Osteocyte (in vitro differentiated cells): ENCODE measurements at regions not wholly inside any gene's neighbourhood (a gene's known extent, or its start where the extent isn't known, plus 50 kb on each side); places are given as distances from the start of the nearest gene placed in this dataset.

Experiments
- DNase-seq: peaks from one replicate; pipeline ENCODE4 v3.0.0; 2021; ENCODE audit warnings: mixed read lengths; ENCODE audit not compliant: unreplicated experiment; ENCODE audit errors: extremely low spot score
- H3K27ac Mint-ChIP-seq: one replicate; pipeline ENCODE4 v1.8.0; 2021; ENCODE audit warnings: mild to moderate bottlenecking, mixed read lengths; ENCODE audit not compliant: unreplicated experiment
- H3K27me3 Mint-ChIP-seq: one replicate; pipeline ENCODE4 v1.8.0; 2021; ENCODE audit warnings: mixed read lengths; ENCODE audit not compliant: unreplicated experiment
- H3K36me3 Mint-ChIP-seq: one replicate; pipeline ENCODE4 v1.8.0; 2021; ENCODE audit warnings: mixed read lengths; ENCODE audit not compliant: unreplicated experiment
- H3K4me1 Mint-ChIP-seq: one replicate; pipeline ENCODE4 v1.8.0; 2021; ENCODE audit warnings: mixed read lengths; ENCODE audit not compliant: unreplicated experiment
- H3K4me3 Mint-ChIP-seq: one replicate; pipeline ENCODE4 v1.8.0; 2021; ENCODE audit warnings: mild to moderate bottlenecking, moderate library complexity, mixed read lengths; ENCODE audit not compliant: unreplicated experiment
- H3K9me3 Mint-ChIP-seq: one replicate; pipeline ENCODE4 v1.8.0; 2021; ENCODE audit warnings: mixed read lengths; ENCODE audit not compliant: unreplicated experiment
- TF ChIP-seq, protein P1 (sequence below): fragments of 200-600 bp; sonication (generic); IDR thresholded peaks from 2 replicates; pipeline ENCODE4 v1.5.0; 2021; ENCODE audit warnings: antibody characterized with exemption, mild to moderate bottlenecking, moderate library complexity

GRCh38 chr3:73197187-73197586, 135.7 kb downstream of the EBLN2 start:
- no peak for DNase-seq
- no peaks in the 10 kb centered on the region for H3K9me3 Mint-ChIP-seq
- no peak overlapping the region for H3K4me3 Mint-ChIP-seq
- peaks cover 26% of the 10 kb centered on the region for H3K27me3 Mint-ChIP-seq
- no peaks in the 10 kb centered on the region for H3K4me1 Mint-ChIP-seq
- H3K27ac Mint-ChIP-seq: no peak overlapping the region
- H3K36me3 Mint-ChIP-seq: no peaks in the 10 kb centered on the region
- TF ChIP-seq, protein P1, sequence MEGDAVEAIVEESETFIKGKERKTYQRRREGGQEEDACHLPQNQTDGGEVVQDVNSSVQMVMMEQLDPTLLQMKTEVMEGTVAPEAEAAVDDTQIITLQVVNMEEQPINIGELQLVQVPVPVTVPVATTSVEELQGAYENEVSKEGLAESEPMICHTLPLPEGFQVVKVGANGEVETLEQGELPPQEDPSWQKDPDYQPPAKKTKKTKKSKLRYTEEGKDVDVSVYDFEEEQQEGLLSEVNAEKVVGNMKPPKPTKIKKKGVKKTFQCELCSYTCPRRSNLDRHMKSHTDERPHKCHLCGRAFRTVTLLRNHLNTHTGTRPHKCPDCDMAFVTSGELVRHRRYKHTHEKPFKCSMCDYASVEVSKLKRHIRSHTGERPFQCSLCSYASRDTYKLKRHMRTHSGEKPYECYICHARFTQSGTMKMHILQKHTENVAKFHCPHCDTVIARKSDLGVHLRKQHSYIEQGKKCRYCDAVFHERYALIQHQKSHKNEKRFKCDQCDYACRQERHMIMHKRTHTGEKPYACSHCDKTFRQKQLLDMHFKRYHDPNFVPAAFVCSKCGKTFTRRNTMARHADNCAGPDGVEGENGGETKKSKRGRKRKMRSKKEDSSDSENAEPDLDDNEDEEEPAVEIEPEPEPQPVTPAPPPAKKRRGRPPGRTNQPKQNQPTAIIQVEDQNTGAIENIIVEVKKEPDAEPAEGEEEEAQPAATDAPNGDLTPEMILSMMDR: no peak

- Mint-ChIP-seq H3K9me3 (no peaks in the 10 kb centered on the region), H3K4me3 (no peak overlapping the region), H3K36me3 (no peaks in the 10 kb centered on the region), H3K27ac (no peak overlapping the region), H3K27me3 (peaks cover 30% of the 10 kb centered on the region), H3K4me1 (no peaks in the 10 kb centered on the region)
- DNase-seq: no peak
- TF ChIP-seq, protein P1: no peak
Measured at GRCh38 chr3:73203101-73203500, 141.6 kb downstream of the EBLN2 start.

- Mint-ChIP-seq H3K4me3 (no peak overlapping the region), H3K27ac (no peak overlapping the region), H3K36me3 (no peaks in the 10 kb centered on the region), H3K4me1 (no peaks in the 10 kb centered on the region), H3K9me3 (no peaks in the 10 kb centered on the region), H3K27me3 (peaks cover 28% of the 10 kb centered on the region)
- no peak for DNase-seq
- TF ChIP-seq, protein P1: no peak
Measured at GRCh38 chr3:73203633-73204032, 142.2 kb downstream of the EBLN2 start.

GRCh38 chr3:73204841-73205240, 143.4 kb downstream of the EBLN2 start:
- no peak overlapping the region for H3K4me3 Mint-ChIP-seq
- H3K4me1 Mint-ChIP-seq: no peaks in the 10 kb centered on the region
- H3K36me3 Mint-ChIP-seq: no peaks in the 10 kb centered on the region
- TF ChIP-seq, protein P1: no peak
- no peak overlapping the region for H3K27ac Mint-ChIP-seq
- H3K27me3 Mint-ChIP-seq: peaks cover 20% of the 10 kb centered on the region
- DNase-seq: no peak
- no peaks in the 10 kb centered on the region for H3K9me3 Mint-ChIP-seq

- no peak overlapping the region for H3K4me3 Mint-ChIP-seq
- no peak for DNase-seq
- TF ChIP-seq, protein P1: no peak
- H3K27me3 Mint-ChIP-seq: peaks cover 14% of the 10 kb centered on the region
- H3K36me3 Mint-ChIP-seq: no peaks in the 10 kb centered on the region
- no peaks in the 10 kb centered on the region for H3K4me1 Mint-ChIP-seq
- no peaks in the 10 kb centered on the region for H3K9me3 Mint-ChIP-seq
- no peak overlapping the region for H3K27ac Mint-ChIP-seq
Measured at GRCh38 chr3:73206030-73206429, 144.6 kb downstream of the EBLN2 start.
